GM08714 (cell line): ENCODE measurements at regions not wholly inside any gene's neighbourhood (a gene's known extent, or its start where the extent isn't known, plus 50 kb on each side); places are given as distances from the start of the nearest gene placed in this dataset.

Experiments used
- H3K4me3 ChIP-seq: fragments of 200-500 bp; sonication (Bioruptor generic); 2 replicates; pipeline ENCODE4 v1.5.1; 2014; ENCODE audit warnings: mild to moderate bottlenecking, low read length, inconsistent platforms
- ZNF274 ChIP-seq: IDR thresholded peaks from 2 replicates; pipeline ENCODE4 v1.6.1; 2012; ENCODE audit warnings: mild to moderate bottlenecking, low read depth, low read length

DNA sequence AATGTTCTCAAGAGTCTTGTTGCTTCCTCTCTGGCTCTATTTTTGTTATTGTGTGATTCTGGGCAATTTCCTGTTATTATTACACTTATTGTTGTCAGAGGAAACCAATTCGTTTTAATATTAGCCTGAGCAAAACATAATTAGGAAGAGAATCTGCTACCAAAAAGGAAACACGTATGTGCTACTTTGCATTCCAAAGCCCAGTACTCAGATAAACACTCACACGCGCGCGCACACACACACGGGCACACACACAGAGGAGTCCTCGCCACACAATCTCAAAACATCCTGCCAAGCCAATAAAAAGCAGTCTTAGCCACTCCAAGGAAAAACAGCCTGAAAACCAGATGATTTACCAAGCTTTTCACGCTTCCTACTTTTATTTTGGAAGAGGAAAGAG is 400.7 kb downstream of the NUAK1 start:
- TF ChIP-seq ZNF274: no peak
- no peak overlapping the region for H3K4me3 ChIP-seq

DNA sequence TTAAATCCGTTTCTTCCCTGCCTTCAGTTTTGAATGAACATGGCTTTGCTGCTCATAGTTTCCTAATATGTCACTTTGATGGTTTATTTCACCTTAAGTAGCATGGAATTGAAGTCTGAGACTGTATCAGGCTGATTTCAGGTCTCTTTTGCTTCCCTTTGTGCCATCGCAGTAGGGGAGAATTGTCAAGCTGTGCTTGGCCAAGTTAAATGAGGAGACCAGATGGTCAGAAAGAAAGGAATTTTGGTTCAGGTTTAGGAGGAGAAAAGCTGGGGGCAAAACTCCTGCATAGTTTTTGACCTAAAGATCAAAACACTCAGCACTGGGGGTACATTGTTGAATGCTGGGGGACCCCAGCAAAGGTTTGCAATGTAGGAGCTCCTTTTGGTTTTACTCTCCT is 398.4 kb downstream of the NUAK1 start:
- no peak for TF ChIP-seq ZNF274

DNA sequence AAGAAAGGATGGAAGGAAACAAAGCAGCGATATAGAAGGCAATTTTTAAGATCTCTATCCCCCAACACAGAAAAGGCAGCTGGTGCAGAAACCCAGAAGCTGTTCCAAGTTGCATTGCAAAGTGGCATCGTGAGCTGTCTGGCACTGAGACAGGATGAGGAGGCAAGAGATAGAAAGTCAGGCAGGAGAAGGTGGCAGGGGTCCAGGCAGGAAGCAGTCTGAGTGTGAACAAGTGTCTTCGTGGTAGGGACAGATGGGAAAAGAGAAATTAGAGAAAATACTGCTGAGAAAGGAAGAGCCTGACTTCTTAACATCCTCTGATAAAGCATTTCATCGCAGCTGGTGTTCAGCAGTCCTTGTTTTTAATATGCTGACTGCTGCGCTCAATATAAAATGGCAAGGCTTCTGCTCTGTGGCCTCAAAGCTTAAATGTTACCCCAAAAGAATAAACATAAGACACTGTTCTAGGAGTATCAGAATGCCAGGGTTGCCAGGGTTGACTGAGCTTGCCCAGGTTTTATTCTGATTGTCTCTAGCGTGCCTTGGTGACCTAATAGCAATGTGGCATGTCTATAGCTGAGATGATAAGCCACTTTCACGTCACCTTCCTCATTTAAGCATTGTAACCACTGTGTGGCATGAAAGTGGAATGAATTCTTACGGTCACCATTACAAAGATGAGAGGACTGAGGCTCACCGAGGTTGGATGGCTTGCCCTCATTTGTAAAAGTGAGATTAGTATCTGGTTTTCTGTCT is 397.6 kb downstream of the NUAK1 start:
- H3K4me3 ChIP-seq: no peak overlapping the region
- no peak for TF ChIP-seq ZNF274

More for the DNA sequence above, 398.4 kb downstream of the NUAK1 start:
- H3K4me3 ChIP-seq: no peak overlapping the region

- H3K4me3 ChIP-seq: no peak overlapping the region
- TF ChIP-seq ZNF274: no peak
These were observed 396.8 kb downstream of the NUAK1 start for GRCh38 chr12:105741786-105742566.

GRCh38 chr12:105742567-105742874 is 396.2 kb downstream of the NUAK1 start:
- H3K4me3 ChIP-seq: no peak overlapping the region
- no peak for TF ChIP-seq ZNF274

DNA sequence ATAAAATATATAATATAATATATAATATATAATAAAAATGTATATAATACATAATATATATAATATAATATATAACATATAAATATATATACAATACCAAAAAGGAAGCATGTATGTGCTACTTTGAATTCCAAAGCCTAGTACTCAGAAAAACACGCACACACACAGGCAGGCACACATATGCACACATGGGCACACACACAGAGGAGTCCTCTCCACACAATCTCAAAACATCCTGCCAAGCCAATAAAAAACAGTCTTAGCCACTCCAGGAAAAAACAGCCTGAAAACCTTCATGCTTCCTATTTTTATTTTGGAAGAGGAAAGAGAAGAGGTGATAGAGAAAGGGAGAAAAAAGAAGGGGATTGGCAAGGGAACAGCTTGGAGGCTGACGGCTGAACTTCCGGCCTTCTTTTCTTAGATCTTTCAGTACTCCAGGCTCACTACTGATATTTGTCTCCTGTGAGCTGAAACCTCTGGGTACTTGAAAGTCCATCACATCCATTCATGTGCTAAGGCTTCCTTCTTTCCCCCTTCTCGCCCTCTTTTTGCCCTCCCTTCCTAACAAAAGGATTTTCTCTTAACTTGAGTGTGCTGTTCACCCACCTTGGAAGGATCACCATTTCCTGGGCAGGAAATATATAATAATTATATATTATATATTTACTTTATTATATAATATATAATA is 394.2 kb downstream of the NUAK1 start:
- TF ChIP-seq ZNF274: no peak
- no peak overlapping the region for H3K4me3 ChIP-seq

- TF ChIP-seq ZNF274: no peak
These were observed 392.9 kb downstream of the NUAK1 start for GRCh38 chr12:105745811-105746210.

GRCh38 chr12:105748806-105749600 is 389.8 kb downstream of the NUAK1 start:
- H3K4me3 ChIP-seq: no peak overlapping the region
- no peak for TF ChIP-seq ZNF274

More at GRCh38 chr12:105745811-105746210, 392.9 kb downstream of the NUAK1 start:
- no peak overlapping the region for H3K4me3 ChIP-seq

GRCh38 chr12:105750096-105750495 is 388.7 kb downstream of the NUAK1 start:
- H3K4me3 ChIP-seq: no peak overlapping the region

GRCh38 chr12:105754313-105754712 is 384.4 kb downstream of the NUAK1 start:
- no peak for TF ChIP-seq ZNF274
- no peak overlapping the region for H3K4me3 ChIP-seq

More at GRCh38 chr12:105750096-105750495, 388.7 kb downstream of the NUAK1 start:
- no peak for TF ChIP-seq ZNF274

DNA sequence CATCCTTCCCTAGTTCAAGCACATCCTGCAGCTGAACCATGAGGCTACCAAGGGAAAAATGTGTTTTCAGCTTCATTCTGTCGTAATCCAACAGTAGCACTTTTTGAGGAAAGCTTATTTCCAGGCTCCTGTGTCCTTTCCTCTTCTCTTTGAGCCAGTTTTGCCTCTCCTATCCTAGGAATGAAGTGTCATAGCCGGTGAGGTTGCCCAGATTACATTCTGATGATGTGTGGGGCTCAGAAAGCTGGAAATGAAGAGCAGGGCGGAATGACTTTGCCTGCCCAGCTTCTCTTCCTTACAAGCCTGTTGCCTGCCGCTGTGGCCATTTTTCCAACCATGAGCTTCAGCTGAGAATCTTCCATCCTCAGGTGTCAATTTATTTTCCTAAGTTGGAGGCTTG is 381.8 kb downstream of the NUAK1 start:
- H3K4me3 ChIP-seq: no peak overlapping the region
- TF ChIP-seq ZNF274: no peak

DNA sequence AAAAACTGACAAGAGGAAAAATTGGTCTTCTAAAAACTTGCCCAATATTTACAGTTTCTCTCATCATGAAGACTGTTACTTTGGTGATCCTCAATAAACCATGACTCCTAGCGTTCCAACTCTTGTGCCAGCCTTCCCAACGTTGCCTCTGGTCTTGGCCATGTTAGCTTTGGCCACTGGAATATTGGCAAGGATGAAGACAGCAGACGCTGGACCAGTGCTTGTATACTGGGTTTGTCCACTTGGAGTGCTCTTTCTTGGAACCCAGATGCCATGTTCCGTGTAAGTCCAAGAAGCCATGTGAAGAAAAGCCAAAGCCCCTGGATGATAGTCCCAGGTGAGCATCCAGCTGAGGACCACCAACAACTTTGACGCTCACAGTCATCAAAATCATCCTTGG is 379.6 kb downstream of the NUAK1 start:
- no peak for TF ChIP-seq ZNF274
- H3K4me3 ChIP-seq: no peak overlapping the region

DNA sequence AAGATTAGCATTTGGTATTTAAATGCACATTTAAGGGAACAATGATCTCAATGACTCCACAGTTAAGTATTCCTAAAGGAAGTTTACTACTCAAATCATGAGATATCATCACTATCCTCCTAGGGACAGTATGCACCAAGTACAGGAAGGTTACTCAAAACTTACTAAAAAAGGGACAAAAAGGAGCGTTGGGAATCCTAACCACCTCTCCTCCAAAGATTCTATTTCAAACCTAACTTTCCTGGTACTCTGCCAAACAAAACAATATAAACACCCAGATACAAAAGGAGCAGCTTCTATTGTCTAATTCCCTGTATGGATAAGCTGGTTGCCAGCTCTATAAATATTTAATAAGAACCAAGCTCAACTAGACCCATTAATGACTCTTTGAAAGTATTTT is 377.7 kb downstream of the NUAK1 start:
- TF ChIP-seq ZNF274: no peak
- H3K4me3 ChIP-seq: no peak overlapping the region

DNA sequence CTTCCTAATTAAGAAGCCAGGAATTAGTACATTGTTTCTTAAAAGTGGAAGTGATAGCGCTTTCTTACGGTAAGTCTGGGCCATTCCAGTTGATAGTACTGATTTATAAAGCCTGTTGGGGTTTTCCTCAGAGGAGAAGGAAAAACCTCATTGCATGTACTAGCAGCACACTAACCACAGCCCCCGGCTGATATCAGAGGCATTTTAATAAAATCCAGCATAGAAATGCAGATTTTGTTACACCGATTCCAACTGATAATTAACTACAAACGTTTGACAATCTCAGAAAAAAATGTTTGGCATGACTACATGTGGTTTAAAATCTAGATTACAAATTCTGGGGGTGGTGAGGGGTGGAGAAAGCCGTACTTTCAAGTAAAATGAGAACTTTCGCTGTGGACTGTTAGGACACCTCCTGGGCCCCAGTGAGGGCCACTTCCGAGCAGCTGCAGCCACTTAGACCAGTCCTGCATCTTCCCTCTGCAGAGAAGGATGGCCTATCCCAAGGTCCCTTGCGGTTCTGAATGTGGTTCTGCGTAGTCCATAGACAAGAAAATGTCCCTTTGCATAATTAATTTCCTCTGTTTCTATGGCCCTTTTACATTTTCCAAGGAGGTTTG is 374.4 kb downstream of the NUAK1 start:
- no peak overlapping the region for H3K4me3 ChIP-seq
- TF ChIP-seq ZNF274: no peak
